Chondrocyte (in vitro differentiated cells): ENCODE measurements at regions not wholly inside any gene's neighbourhood (a gene's known extent, or its start where the extent isn't known, plus 50 kb on each side); places are given as distances from the start of the nearest gene placed in this dataset.

Experiments
- DNase-seq: peaks from one replicate; pipeline ENCODE4 v3.0.0; 2021; ENCODE audit warnings: mixed read lengths, low spot score
- H3K27ac Mint-ChIP-seq: one replicate; pipeline ENCODE4 v1.8.0; 2021; ENCODE audit warnings: mild to moderate bottlenecking, moderate library complexity, mixed read lengths; ENCODE audit not compliant: unreplicated experiment
- H3K27me3 Mint-ChIP-seq: 2 replicates; pipeline ENCODE4 v1.8.0; 2021; ENCODE audit warnings: low read depth, mixed read lengths
- H3K36me3 Mint-ChIP-seq: 2 replicates; pipeline ENCODE4 v1.8.0; 2021; ENCODE audit warnings: low read depth, mixed read lengths
- H3K4me1 Mint-ChIP-seq: 2 replicates; pipeline ENCODE4 v1.8.0; 2021; ENCODE audit warnings: low read depth, mild to moderate bottlenecking, mixed read lengths
- H3K4me3 Mint-ChIP-seq: one replicate; pipeline ENCODE4 v1.8.0; 2021; ENCODE audit warnings: mild to moderate bottlenecking, moderate library complexity, mixed read lengths; ENCODE audit not compliant: unreplicated experiment
- H3K9me3 Mint-ChIP-seq: 2 replicates; pipeline ENCODE4 v1.8.0; 2021; ENCODE audit warnings: low read depth, mixed read lengths
- TF ChIP-seq, protein P1 (sequence below): fragments of 200-600 bp; sonication (generic); IDR thresholded peaks from 2 replicates; pipeline ENCODE4 v1.5.0; 2021; ENCODE audit warnings: antibody characterized with exemption, mild to moderate bottlenecking, moderate library complexity

GRCh38 chr4:148716431-148717052 is 274.3 kb upstream of the NR3C2 start:
- TF ChIP-seq, protein P1, sequence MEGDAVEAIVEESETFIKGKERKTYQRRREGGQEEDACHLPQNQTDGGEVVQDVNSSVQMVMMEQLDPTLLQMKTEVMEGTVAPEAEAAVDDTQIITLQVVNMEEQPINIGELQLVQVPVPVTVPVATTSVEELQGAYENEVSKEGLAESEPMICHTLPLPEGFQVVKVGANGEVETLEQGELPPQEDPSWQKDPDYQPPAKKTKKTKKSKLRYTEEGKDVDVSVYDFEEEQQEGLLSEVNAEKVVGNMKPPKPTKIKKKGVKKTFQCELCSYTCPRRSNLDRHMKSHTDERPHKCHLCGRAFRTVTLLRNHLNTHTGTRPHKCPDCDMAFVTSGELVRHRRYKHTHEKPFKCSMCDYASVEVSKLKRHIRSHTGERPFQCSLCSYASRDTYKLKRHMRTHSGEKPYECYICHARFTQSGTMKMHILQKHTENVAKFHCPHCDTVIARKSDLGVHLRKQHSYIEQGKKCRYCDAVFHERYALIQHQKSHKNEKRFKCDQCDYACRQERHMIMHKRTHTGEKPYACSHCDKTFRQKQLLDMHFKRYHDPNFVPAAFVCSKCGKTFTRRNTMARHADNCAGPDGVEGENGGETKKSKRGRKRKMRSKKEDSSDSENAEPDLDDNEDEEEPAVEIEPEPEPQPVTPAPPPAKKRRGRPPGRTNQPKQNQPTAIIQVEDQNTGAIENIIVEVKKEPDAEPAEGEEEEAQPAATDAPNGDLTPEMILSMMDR = no peak
- no peak overlapping the region for H3K27ac Mint-ChIP-seq
- no peak overlapping the region for H3K4me3 Mint-ChIP-seq
- no peaks in the 10 kb centered on the region for H3K36me3 Mint-ChIP-seq
- no peaks in the 10 kb centered on the region for H3K9me3 Mint-ChIP-seq
- DNase-seq = no peak
- no peaks in the 10 kb centered on the region for H3K27me3 Mint-ChIP-seq
- no peaks in the 10 kb centered on the region for H3K4me1 Mint-ChIP-seq

DNA sequence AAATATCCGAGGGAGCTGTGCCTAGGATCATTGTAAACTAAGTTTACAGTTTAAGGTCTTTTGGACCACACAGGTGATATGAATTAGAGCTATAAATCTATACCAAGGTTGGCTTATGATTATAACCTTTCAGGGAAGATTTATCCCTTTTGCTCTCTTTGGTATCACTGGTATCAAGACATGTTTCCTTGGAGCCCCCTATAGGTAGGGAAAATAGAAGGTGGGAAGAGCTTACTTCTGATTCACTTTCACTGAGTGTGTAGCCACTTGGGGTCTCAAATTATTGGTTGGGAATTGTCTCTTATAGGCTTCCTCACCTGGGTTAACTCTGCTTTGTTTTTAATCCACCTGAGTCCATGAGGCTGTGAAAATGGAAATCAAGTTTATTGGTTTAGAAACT is 262.1 kb upstream of the NR3C2 start:
- Mint-ChIP-seq H3K4me1 (no peaks in the 10 kb centered on the region), H3K9me3 (peaks cover 15% of the 10 kb centered on the region), H3K27me3 (no peaks in the 10 kb centered on the region), H3K27ac (no peak overlapping the region), H3K4me3 (no peak overlapping the region), H3K36me3 (no peaks in the 10 kb centered on the region)
- TF ChIP-seq, protein P1 = no peak
- DNase-seq = no peak

GRCh38 chr4:148694702-148695101 is 252.5 kb upstream of the NR3C2 start:
- no peak overlapping the region for H3K27ac Mint-ChIP-seq

DNA sequence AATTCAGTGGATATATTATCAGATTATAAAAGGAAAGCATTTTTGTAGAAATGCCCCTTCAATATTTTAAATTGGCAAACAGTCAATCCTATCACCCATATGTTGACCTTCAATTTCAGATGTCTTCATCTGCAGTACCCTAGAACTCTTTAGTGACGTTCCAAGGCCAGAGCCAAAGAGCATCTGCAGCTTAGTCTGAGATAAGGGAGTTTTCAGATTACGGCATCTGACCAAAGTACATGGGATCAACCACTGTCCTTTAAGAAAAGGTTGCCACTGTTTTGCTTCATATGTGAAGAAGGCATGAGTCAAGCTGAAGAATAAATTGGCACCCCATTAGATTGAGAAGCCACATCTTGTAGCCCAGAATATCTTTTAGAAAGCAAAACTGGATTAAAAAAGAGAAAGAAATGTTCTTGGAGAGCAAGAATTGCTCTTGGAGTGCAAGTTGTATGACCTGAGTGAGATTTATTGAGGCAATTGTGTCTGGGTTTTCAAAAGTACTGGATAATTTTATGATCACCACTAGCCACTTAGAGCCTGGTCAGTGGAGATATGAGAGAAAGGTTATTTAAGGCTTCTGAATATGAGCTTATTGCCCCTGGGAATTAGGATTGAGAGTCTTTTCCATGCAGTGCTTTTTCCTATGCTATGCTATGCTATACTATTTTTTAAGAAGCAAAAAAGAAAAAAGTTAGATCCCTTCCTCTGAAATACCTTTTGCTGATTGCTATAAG is 251.9 kb upstream of the NR3C2 start:
- no peaks in the 10 kb centered on the region for H3K4me1 Mint-ChIP-seq
- H3K27ac Mint-ChIP-seq = no peak overlapping the region
- no peaks in the 10 kb centered on the region for H3K36me3 Mint-ChIP-seq
- TF ChIP-seq, protein P1 = no peak
- peaks cover 12% of the 10 kb centered on the region for H3K27me3 Mint-ChIP-seq
- no peaks in the 10 kb centered on the region for H3K9me3 Mint-ChIP-seq
- no peak overlapping the region for H3K4me3 Mint-ChIP-seq
- no peak for DNase-seq

More at GRCh38 chr4:148694702-148695101, 252.5 kb upstream of the NR3C2 start:
- Mint-ChIP-seq H3K4me3 (no peak overlapping the region), H3K36me3 (no peaks in the 10 kb centered on the region), H3K4me1 (no peaks in the 10 kb centered on the region), H3K27me3 (peaks cover 12% of the 10 kb centered on the region), H3K9me3 (no peaks in the 10 kb centered on the region)
- TF ChIP-seq, protein P1 = no peak
- no peak for DNase-seq

DNA sequence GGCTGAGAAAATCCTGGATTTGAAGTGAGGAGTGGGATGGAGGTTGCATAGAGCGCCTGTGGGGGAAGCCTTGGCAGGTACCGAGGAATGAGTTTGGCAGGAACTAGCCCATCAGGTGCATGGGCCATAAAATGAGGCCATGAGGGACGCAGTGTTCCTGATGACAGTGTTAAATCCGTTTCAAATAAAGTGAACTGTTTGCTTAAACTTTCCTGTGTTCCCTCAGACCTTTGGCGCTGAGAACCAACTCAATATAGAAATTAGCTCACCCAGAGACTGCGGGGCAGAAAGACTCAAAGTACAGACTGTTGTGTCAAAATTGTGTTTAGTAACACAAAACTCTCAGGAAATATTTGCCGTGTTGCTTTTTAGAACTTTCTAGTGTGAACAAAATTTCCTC is 250.0 kb upstream of the NR3C2 start:
- no peak overlapping the region for H3K4me3 Mint-ChIP-seq
- H3K36me3 Mint-ChIP-seq = no peaks in the 10 kb centered on the region
- no peaks in the 10 kb centered on the region for H3K4me1 Mint-ChIP-seq
- DNase-seq = no peak
- TF ChIP-seq, protein P1 = no peak
- H3K27ac Mint-ChIP-seq = no peak overlapping the region
- peaks cover 12% of the 10 kb centered on the region for H3K27me3 Mint-ChIP-seq
- no peaks in the 10 kb centered on the region for H3K9me3 Mint-ChIP-seq
